GM21360 (cell line): ENCODE measurements at regions not wholly inside any gene's neighbourhood (a gene's known extent, or its start where the extent isn't known, plus 50 kb on each side); places are given as distances from the start of the nearest gene placed in this dataset.

ENCODE experiments used
- ATAC-seq: cut with Tn5 transposase; IDR thresholded peaks from one replicate; pipeline ENCODE4 v1.9.1; 2021; ENCODE audit warnings: mild to moderate bottlenecking, moderate library complexity; ENCODE audit not compliant: unreplicated experiment

DNA sequence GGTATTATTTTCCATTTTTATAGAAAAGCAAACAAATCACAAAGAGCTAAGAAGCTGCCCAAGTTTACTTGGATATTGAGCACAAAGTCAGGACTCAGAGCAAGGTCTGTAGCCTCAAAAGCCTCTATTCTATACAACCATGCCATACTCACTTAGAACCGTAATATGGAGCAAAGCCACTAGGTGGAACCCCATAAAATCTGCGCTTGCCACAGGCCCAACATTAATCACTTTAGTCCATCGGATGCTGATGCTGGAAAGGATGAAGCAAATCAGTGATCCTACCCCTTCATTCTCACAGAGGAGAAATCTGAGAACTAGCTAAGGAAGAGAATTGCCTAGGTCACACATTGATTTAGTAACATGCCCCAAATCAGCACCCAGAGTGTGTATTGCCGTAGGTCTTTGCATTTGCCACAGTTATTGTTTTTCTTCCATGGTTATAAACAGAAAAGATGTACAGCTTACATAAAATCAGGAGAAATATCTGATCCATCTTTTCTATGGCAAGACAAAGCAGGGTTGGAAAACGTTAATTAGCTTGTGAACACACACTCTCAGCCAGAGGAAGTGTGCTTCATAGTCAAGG is 56.7 kb upstream of the RAB38 start:
- peak; percentile 97 for ATAC-seq

DNA sequence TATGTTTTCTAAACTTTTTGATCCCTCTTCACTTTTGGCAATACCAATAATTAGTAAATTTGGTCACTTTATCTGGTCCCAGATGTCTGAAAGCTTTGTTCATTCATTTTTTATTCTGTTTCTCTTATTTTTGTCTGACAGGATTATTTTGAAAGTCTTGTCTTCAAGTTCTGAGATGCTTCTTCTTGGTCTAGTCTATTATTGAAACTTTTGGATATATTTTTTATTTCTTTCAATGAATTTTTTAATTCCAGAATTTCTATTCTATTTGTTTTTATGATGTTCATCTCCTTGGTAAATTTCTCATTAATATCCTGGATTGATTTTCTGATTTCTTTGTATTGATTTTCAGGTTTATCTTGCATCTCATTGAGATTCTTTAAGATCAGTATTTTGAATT is 54.1 kb upstream of the RAB38 start:
- ATAC-seq = no peak
